ENCODE measurements at regions not wholly inside any gene's neighbourhood (a gene's known extent, or its start where the extent isn't known, plus 50 kb on each side); places are given as distances from the start of the nearest gene placed in this dataset.

DNA sequence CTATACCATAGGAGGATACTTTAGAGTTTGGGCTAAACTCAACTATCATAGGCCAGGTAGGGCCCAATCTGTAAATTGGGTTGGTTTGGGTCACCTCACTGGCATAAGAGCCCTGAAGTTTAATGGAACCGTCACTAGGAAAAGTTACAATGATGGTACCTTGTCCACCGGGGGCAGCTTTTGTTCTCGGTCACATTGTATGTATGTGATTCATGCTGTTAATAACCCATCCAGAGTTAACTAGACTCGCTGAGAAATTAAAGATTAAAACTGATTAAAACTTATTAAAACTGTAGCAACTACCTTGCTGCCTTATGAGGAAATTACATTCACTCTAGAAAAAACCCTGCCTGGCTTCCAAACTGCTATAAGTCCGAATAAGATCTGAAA is 145.0 kb upstream of the TMCO5A start:
- TF ChIP-seq, protein P1, sequence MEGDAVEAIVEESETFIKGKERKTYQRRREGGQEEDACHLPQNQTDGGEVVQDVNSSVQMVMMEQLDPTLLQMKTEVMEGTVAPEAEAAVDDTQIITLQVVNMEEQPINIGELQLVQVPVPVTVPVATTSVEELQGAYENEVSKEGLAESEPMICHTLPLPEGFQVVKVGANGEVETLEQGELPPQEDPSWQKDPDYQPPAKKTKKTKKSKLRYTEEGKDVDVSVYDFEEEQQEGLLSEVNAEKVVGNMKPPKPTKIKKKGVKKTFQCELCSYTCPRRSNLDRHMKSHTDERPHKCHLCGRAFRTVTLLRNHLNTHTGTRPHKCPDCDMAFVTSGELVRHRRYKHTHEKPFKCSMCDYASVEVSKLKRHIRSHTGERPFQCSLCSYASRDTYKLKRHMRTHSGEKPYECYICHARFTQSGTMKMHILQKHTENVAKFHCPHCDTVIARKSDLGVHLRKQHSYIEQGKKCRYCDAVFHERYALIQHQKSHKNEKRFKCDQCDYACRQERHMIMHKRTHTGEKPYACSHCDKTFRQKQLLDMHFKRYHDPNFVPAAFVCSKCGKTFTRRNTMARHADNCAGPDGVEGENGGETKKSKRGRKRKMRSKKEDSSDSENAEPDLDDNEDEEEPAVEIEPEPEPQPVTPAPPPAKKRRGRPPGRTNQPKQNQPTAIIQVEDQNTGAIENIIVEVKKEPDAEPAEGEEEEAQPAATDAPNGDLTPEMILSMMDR (conservative IDR thresholded peaks at IDR 0.05; ENCODE audit: low read depth in 2 of 2): peak in 1 of 2 experiments; percentile 30; a peak in 2 of 4 replicates
- TF ChIP-seq POLR2AphosphoS5 (IDR thresholded peaks at IDR 0.05; ENCODE audit: low read depth) (no peak), EZH2 (IDR thresholded peaks at IDR 0.05; ENCODE audit: low read depth, unreplicated experiment) (no peak), JUNB (IDR thresholded peaks at IDR 0.05; ENCODE audit: unreplicated experiment) (no peak), ZNF114 (CRISPR knock-in tag; IDR thresholded peaks at IDR 0.05) (no peak), ZNF331 (CRISPR knock-in tag; IDR thresholded peaks at IDR 0.05; ENCODE audit: low read depth) (no peak), EZH2phosphoT487 (IDR thresholded peaks at IDR 0.05; ENCODE audit: unreplicated experiment) (no peak), STAT1 (IDR thresholded peaks at IDR 0.05; ENCODE audit: unreplicated experiment) (no peak), CREB1 (CRISPR knock-in tag; IDR thresholded peaks at IDR 0.05; ENCODE audit: low read depth) (no peak), NANOG (IDR thresholded peaks at IDR 0.05; ENCODE audit: borderline replicate concordance) (no peak)
- TF ChIP-seq, protein P2, sequence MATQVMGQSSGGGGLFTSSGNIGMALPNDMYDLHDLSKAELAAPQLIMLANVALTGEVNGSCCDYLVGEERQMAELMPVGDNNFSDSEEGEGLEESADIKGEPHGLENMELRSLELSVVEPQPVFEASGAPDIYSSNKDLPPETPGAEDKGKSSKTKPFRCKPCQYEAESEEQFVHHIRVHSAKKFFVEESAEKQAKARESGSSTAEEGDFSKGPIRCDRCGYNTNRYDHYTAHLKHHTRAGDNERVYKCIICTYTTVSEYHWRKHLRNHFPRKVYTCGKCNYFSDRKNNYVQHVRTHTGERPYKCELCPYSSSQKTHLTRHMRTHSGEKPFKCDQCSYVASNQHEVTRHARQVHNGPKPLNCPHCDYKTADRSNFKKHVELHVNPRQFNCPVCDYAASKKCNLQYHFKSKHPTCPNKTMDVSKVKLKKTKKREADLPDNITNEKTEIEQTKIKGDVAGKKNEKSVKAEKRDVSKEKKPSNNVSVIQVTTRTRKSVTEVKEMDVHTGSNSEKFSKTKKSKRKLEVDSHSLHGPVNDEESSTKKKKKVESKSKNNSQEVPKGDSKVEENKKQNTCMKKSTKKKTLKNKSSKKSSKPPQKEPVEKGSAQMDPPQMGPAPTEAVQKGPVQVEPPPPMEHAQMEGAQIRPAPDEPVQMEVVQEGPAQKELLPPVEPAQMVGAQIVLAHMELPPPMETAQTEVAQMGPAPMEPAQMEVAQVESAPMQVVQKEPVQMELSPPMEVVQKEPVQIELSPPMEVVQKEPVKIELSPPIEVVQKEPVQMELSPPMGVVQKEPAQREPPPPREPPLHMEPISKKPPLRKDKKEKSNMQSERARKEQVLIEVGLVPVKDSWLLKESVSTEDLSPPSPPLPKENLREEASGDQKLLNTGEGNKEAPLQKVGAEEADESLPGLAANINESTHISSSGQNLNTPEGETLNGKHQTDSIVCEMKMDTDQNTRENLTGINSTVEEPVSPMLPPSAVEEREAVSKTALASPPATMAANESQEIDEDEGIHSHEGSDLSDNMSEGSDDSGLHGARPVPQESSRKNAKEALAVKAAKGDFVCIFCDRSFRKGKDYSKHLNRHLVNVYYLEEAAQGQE (IDR thresholded peaks at IDR 0.05; ENCODE audit: unreplicated experiment): no peak
- TF ChIP-seq, protein P3, sequence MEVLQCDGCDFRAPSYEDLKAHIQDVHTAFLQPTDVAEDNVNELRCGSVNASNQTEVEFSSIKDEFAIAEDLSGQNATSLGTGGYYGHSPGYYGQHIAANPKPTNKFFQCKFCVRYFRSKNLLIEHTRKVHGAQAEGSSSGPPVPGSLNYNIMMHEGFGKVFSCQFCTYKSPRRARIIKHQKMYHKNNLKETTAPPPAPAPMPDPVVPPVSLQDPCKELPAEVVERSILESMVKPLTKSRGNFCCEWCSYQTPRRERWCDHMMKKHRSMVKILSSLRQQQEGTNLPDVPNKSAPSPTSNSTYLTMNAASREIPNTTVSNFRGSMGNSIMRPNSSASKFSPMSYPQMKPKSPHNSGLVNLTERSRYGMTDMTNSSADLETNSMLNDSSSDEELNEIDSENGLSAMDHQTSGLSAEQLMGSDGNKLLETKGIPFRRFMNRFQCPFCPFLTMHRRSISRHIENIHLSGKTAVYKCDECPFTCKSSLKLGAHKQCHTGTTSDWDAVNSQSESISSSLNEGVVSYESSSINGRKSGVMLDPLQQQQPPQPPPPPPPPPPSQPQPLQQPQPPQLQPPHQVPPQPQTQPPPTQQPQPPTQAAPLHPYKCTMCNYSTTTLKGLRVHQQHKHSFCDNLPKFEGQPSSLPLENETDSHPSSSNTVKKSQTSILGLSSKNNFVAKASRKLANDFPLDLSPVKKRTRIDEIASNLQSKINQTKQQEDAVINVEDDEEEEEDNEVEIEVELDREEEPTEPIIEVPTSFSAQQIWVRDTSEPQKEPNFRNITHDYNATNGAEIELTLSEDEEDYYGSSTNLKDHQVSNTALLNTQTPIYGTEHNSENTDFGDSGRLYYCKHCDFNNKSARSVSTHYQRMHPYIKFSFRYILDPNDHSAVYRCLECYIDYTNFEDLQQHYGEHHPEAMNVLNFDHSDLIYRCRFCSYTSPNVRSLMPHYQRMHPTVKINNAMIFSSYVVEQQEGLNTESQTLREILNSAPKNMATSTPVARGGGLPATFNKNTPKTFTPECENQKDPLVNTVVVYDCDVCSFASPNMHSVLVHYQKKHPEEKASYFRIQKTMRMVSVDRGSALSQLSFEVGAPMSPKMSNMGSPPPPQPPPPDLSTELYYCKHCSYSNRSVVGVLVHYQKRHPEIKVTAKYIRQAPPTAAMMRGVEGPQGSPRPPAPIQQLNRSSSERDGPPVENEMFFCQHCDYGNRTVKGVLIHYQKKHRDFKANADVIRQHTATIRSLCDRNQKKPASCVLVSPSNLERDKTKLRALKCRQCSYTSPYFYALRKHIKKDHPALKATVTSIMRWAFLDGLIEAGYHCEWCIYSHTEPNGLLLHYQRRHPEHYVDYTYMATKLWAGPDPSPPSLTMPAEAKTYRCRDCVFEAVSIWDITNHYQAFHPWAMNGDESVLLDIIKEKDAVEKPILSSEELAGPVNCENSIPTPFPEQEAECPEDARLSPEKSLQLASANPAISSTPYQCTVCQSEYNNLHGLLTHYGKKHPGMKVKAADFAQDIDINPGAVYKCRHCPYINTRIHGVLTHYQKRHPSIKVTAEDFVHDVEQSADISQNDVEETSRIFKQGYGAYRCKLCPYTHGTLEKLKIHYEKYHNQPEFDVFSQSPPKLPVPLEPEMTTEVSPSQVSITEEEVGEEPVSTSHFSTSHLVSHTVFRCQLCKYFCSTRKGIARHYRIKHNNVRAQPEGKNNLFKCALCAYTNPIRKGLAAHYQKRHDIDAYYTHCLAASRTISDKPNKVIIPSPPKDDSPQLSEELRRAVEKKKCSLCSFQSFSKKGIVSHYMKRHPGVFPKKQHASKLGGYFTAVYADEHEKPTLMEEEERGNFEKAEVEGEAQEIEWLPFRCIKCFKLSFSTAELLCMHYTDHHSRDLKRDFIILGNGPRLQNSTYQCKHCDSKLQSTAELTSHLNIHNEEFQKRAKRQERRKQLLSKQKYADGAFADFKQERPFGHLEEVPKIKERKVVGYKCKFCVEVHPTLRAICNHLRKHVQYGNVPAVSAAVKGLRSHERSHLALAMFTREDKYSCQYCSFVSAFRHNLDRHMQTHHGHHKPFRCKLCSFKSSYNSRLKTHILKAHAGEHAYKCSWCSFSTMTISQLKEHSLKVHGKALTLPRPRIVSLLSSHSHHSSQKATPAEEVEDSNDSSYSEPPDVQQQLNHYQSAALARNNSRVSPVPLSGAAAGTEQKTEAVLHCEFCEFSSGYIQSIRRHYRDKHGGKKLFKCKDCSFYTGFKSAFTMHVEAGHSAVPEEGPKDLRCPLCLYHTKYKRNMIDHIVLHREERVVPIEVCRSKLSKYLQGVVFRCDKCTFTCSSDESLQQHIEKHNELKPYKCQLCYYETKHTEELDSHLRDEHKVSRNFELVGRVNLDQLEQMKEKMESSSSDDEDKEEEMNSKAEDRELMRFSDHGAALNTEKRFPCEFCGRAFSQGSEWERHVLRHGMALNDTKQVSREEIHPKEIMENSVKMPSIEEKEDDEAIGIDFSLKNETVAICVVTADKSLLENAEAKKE (CRISPR knock-in tag; IDR thresholded peaks at IDR 0.05): no peak
- TF ChIP-seq, protein P4, sequence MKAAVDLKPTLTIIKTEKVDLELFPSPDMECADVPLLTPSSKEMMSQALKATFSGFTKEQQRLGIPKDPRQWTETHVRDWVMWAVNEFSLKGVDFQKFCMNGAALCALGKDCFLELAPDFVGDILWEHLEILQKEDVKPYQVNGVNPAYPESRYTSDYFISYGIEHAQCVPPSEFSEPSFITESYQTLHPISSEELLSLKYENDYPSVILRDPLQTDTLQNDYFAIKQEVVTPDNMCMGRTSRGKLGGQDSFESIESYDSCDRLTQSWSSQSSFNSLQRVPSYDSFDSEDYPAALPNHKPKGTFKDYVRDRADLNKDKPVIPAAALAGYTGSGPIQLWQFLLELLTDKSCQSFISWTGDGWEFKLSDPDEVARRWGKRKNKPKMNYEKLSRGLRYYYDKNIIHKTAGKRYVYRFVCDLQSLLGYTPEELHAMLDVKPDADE (IDR thresholded peaks at IDR 0.05): no peak

Measured in GM23338 (cell line).